ENCODE measurements at regions not wholly inside any gene's neighbourhood (a gene's known extent, or its start where the extent isn't known, plus 50 kb on each side); places are given as distances from the start of the nearest gene placed in this dataset.

DNA sequence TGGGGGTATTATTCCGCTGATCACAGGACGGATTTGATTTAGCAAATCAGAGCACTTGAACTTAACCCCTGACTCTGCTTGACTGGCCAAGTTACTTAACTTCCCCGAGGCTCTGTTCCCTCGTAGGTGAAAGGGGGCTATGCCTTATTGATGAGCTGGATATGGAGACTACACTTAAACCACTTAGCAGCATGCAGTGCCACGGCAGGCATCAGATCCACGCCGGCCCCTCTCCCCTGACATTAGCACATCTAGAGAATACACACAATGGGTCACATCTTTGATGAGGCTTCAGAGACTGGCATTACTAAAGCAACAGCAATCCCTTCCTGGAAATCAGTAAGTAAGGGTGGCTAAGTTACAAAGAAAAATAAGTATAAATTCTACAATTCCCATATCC, 71.0 kb downstream of the ABCC12 start:
- Histone ChIP-seq H3K27ac (replicated peaks) (no peak overlapping the region), H3K27me3 (ENCODE audit: insufficient read depth, poor library complexity, severe bottlenecking) (no peaks in the 10 kb centered on the region), H3K4me3 (replicated peaks; ENCODE audit: insufficient read depth, low read length) (no peak overlapping the region)
- TF ChIP-seq SPI1 (IDR thresholded peaks at IDR 0.05; ENCODE audit: borderline replicate concordance, low read depth) = no peak
- TF ChIP-seq, protein P1, sequence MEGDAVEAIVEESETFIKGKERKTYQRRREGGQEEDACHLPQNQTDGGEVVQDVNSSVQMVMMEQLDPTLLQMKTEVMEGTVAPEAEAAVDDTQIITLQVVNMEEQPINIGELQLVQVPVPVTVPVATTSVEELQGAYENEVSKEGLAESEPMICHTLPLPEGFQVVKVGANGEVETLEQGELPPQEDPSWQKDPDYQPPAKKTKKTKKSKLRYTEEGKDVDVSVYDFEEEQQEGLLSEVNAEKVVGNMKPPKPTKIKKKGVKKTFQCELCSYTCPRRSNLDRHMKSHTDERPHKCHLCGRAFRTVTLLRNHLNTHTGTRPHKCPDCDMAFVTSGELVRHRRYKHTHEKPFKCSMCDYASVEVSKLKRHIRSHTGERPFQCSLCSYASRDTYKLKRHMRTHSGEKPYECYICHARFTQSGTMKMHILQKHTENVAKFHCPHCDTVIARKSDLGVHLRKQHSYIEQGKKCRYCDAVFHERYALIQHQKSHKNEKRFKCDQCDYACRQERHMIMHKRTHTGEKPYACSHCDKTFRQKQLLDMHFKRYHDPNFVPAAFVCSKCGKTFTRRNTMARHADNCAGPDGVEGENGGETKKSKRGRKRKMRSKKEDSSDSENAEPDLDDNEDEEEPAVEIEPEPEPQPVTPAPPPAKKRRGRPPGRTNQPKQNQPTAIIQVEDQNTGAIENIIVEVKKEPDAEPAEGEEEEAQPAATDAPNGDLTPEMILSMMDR (IDR thresholded peaks at IDR 0.05; ENCODE audit: insufficient read depth, low read length) = no peak
- TF ChIP-seq GABPA (IDR thresholded peaks at IDR 0.05; ENCODE audit: low read depth) = no peak
- TF ChIP-seq, protein P2, sequence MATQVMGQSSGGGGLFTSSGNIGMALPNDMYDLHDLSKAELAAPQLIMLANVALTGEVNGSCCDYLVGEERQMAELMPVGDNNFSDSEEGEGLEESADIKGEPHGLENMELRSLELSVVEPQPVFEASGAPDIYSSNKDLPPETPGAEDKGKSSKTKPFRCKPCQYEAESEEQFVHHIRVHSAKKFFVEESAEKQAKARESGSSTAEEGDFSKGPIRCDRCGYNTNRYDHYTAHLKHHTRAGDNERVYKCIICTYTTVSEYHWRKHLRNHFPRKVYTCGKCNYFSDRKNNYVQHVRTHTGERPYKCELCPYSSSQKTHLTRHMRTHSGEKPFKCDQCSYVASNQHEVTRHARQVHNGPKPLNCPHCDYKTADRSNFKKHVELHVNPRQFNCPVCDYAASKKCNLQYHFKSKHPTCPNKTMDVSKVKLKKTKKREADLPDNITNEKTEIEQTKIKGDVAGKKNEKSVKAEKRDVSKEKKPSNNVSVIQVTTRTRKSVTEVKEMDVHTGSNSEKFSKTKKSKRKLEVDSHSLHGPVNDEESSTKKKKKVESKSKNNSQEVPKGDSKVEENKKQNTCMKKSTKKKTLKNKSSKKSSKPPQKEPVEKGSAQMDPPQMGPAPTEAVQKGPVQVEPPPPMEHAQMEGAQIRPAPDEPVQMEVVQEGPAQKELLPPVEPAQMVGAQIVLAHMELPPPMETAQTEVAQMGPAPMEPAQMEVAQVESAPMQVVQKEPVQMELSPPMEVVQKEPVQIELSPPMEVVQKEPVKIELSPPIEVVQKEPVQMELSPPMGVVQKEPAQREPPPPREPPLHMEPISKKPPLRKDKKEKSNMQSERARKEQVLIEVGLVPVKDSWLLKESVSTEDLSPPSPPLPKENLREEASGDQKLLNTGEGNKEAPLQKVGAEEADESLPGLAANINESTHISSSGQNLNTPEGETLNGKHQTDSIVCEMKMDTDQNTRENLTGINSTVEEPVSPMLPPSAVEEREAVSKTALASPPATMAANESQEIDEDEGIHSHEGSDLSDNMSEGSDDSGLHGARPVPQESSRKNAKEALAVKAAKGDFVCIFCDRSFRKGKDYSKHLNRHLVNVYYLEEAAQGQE (IDR thresholded peaks at IDR 0.05; ENCODE audit: insufficient replicate concordance, low read depth) = no peak
- TF ChIP-seq POLR2AphosphoS5 (IDR thresholded peaks at IDR 0.05; ENCODE audit: low read depth) = no peak
- DNase-seq (ENCODE audit: low read depth in 1 of 2, low spot score in 1 of 2) = no peak

DNA sequence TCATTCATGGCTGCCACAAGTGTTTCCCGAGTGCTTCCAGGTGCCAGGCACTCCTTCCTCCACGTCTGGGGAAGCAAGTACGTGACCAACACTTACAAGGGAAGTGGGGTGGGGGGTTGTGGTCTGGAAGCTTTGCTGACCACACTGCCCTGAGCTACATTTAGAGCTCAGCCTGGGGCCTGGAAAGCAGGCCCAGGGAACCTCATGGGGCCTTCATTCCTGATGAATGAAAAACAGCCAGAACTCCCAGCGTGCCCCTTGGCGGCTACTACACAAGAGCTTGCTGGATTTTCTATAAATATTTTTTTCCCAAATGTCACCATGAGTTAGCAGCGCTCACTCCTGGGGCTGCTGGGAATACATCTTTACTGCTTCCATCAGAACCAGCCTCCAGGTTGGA, 73.3 kb downstream of the ABCC12 start:
- no peak for TF ChIP-seq SPI1 (IDR thresholded peaks at IDR 0.05; ENCODE audit: borderline replicate concordance, low read depth)
- TF ChIP-seq GABPA (IDR thresholded peaks at IDR 0.05; ENCODE audit: low read depth) = no peak
- TF ChIP-seq, protein P1 (IDR thresholded peaks at IDR 0.05; ENCODE audit: insufficient read depth, low read length) = no peak
- no peak for TF ChIP-seq POLR2AphosphoS5 (IDR thresholded peaks at IDR 0.05; ENCODE audit: low read depth)
- TF ChIP-seq, protein P2 (IDR thresholded peaks at IDR 0.05; ENCODE audit: insufficient replicate concordance, low read depth) = no peak
- DNase-seq (ENCODE audit: low read depth in 1 of 2, low spot score in 1 of 2) = no peak

DNA sequence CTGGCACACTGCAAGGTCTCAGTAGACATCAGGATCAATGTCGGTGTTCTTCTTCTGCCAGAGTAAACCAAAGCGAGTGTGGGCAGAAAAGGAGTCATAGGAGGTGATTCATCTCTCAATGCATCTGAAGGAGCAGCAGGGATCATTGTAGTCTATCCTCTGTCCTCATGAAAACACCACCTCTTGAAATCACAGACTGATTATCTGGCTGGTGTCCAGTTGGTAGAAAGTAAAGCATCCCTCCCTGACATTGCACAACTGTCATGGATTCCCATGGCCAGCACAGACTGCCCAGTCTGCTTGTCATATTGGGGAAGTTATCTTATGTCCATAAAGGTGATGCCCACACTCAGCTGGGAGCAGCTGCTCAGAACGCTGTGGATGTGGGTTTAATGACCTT, 74.1 kb downstream of the ABCC12 start:
- no peak for DNase-seq (ENCODE audit: low read depth in 1 of 2, low spot score in 1 of 2)
- TF ChIP-seq SPI1 (IDR thresholded peaks at IDR 0.05; ENCODE audit: borderline replicate concordance, low read depth) (no peak), GABPA (IDR thresholded peaks at IDR 0.05; ENCODE audit: low read depth) (no peak), POLR2AphosphoS5 (IDR thresholded peaks at IDR 0.05; ENCODE audit: low read depth) (no peak)
- TF ChIP-seq, protein P2 (IDR thresholded peaks at IDR 0.05; ENCODE audit: insufficient replicate concordance, low read depth) = no peak
- TF ChIP-seq, protein P1 (IDR thresholded peaks at IDR 0.05; ENCODE audit: insufficient read depth, low read length) = no peak
- no peak overlapping the region for H3K27ac ChIP-seq (replicated peaks)
- no peak overlapping the region for H3K4me3 ChIP-seq (replicated peaks; ENCODE audit: insufficient read depth, low read length)
- H3K27me3 ChIP-seq (ENCODE audit: insufficient read depth, poor library complexity, severe bottlenecking) = no peaks in the 10 kb centered on the region

More for the DNA sequence above, 73.3 kb downstream of the ABCC12 start:
- no peaks in the 10 kb centered on the region for H3K27me3 ChIP-seq (ENCODE audit: insufficient read depth, poor library complexity, severe bottlenecking)
- H3K4me3 ChIP-seq (replicated peaks; ENCODE audit: insufficient read depth, low read length) = no peak overlapping the region
- H3K27ac ChIP-seq (replicated peaks) = no peak overlapping the region
